AG04449 (cell line): ENCODE measurements at regions not wholly inside any gene's neighbourhood (a gene's known extent, or its start where the extent isn't known, plus 50 kb on each side); places are given as distances from the start of the nearest gene placed in this dataset.

Source experiments
- CTCF ChIA-PET: fragments of 350-600 bp; formaldehyde crosslinking; extraction: SDS; loops from one replicate; lab custom pipeline; 2021; ENCODE audit warnings: antibody characterized with exemption; lab: Yijun Ruan, JAX
- POLR2A ChIA-PET: fragments of 400-600, 350-600 bp; formaldehyde crosslinking; extraction: SDS; loops from one replicate; lab custom pipeline; 2020; ENCODE audit warnings: antibody characterized with exemption, inconsistent platforms; lab: Yijun Ruan, JAX
- DNase-seq: peaks from one replicate; pipeline ENCODE4 v3.0.0-alpha.2; 2010; ENCODE audit warnings: low read depth, low spot score
- H3K4me3 ChIP-seq: 2 replicates; pipeline ENCODE4 v1.5.1; 2011; ENCODE audit warnings: low read depth, mild to moderate bottlenecking, control low read depth, low read length
- TF ChIP-seq, protein P1 (sequence below): IDR thresholded peaks from one replicate; pipeline ENCODE4 v1.5.1; 2011; ENCODE audit warnings: mild to moderate bottlenecking, moderate library complexity, low read length, control low read depth, inconsistent platforms; ENCODE audit not compliant: insufficient read depth; ENCODE audit errors: missing control alignments

DNA sequence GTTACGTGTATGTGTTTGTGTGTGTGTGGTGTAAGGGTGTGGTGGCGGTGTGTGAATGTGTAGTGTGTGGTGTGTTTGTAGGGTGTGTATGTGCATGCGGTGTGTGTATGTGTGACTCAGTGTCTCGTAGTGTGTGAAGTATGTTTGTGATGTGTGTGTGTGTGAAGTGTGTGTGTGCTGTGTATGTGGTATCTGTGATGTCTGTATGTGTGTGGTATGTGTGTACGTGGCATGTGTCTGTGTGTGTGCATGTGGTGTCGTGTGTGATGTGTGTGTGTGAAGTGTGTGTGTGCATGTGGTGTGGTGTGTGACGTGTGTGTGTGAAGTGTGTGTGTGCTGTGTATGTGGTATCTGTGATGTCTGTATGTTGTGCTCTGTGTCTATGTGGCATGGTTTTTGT lies 339.4 kb downstream of the MTRR start:
- POLR2A ChIA-PET: no interaction called here
- no peak overlapping the region for H3K4me3 ChIP-seq
- no peak for DNase-seq
- TF ChIP-seq, protein P1, sequence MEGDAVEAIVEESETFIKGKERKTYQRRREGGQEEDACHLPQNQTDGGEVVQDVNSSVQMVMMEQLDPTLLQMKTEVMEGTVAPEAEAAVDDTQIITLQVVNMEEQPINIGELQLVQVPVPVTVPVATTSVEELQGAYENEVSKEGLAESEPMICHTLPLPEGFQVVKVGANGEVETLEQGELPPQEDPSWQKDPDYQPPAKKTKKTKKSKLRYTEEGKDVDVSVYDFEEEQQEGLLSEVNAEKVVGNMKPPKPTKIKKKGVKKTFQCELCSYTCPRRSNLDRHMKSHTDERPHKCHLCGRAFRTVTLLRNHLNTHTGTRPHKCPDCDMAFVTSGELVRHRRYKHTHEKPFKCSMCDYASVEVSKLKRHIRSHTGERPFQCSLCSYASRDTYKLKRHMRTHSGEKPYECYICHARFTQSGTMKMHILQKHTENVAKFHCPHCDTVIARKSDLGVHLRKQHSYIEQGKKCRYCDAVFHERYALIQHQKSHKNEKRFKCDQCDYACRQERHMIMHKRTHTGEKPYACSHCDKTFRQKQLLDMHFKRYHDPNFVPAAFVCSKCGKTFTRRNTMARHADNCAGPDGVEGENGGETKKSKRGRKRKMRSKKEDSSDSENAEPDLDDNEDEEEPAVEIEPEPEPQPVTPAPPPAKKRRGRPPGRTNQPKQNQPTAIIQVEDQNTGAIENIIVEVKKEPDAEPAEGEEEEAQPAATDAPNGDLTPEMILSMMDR: no peak
- CTCF ChIA-PET: no interaction called here

DNA sequence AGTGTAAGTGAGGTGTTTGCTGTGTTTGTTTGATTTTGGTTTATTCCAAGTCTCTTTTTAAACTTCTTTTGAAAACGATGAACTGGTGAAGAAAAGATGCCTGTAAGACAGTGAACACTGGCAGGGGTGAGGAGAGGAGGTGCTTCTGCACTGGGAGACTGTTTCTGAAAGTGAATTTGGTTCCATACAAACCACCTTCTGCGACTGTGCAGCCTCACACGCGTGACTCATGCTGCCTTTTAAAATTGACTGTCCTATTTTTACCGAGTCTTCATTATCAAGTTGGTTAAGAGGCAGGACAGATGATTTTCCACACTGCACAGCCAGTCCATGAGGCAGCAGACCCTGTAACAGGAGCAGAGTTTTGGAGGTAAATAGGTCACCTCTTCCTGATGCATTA lies 340.6 kb downstream of the MTRR start:
- CTCF ChIA-PET: no interaction called here
- TF ChIP-seq, protein P1: no peak
- POLR2A ChIA-PET: no interaction called here
- DNase-seq: no peak
- H3K4me3 ChIP-seq: no peak overlapping the region

DNA sequence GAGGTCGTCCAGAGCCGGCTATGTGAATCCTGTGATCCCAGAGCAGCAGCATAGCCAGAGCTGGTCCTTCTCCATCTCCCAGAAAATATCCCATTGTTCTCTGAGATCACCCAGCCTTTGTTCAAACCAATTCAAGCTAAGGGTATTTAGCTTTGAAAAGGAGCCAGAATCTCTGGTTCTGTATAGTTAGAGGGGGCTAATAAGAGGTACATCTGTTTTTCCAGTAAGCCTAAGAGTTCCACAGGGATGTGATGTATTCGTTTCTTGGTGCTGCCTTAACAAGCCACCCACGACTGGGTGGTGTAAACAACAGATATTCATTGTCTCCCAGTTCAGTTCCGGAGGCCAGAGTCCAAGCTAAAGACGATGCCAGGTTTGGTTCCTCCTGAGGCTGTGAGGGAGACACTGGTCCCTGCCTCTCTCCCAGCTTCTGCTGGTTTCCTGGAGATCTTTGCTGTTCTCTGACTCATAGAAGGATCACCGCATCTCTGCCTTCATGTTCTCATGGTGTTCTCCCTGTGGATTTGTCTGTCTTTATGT lies 344.8 kb downstream of the MTRR start:
- TF ChIP-seq, protein P1: no peak
- ChIA-PET CTCF (no interaction called here), POLR2A (no interaction called here)
- DNase-seq: no peak
- no peak overlapping the region for H3K4me3 ChIP-seq

DNA sequence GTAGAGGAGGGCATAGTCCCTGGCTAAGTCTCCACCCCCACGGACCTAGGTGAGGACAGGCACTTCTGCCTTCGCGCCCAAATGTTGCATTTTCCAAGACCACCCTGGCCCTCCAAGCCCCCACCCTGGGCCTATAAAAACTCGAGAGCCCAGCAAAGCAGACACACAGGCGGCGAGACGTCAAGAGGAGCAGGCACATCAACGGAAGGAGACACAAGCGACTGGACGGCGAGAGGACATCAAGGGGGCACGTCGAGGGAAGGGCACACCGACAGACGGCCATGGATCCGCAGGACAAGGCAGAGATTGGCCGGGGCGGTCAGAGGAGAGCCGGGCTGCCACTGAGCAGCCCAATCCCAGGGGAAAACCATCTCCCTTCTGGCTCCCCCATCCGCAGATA lies 348.0 kb downstream of the MTRR start:
- ChIA-PET CTCF (interaction anchor here (1.4 kb wide), 1 partner anchor 10 kb away, joined by 3 read pairs; no protein-coding TSS in a partner anchor), POLR2A (no interaction called here)
- no peak overlapping the region for H3K4me3 ChIP-seq
- no peak for DNase-seq
- TF ChIP-seq, protein P1: no peak

DNA sequence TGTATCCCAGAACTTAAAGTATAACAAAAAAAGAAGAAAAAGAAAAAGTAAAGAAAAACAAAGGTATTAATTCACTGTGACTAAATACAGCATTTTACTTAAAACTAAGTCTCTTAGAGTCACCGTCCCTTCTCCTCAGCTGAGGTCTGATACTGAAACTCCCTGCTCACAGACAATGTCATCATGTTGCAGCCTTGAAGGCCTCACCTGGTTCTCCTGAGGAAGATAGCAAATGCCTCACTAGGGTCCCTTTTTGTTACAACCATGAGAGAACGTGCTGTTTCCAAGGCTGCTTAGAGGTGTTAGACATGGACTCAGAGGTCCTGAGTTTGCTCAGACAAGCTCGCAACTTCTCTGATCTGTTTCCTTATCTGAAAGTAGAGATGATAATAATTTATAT lies 357.2 kb downstream of the MTRR start:
- POLR2A ChIA-PET: no interaction called here
- TF ChIP-seq, protein P1: no peak
- CTCF ChIA-PET: no interaction called here
- H3K4me3 ChIP-seq: no peak overlapping the region
- DNase-seq: no peak

DNA sequence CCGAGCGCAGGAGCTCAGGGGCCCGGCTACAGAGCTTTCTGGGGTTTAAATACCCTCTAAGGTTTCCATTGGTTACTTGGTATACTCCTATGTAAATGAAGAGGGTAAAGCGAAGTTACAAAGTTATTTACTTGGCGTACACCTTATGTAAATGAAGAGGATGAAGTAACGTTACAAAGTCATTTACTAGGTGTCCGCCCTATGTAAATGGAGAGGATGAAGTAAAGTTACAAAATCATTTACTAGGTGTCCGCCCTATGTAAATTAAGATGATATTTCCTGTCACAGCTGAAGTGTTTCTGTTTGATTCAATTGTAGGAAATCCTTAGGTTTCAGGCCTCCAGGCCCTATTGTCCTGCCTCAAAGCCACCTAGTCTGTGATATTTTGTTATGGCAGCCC lies 358.2 kb downstream of the MTRR start:
- ChIA-PET POLR2A (no interaction called here), CTCF (no interaction called here)
- no peak overlapping the region for H3K4me3 ChIP-seq
- TF ChIP-seq, protein P1: no peak
- no peak for DNase-seq
